GM12878 (cell line): ENCODE measurements at regions not wholly inside any gene's neighbourhood (a gene's known extent, or its start where the extent isn't known, plus 50 kb on each side); places are given as distances from the start of the nearest gene placed in this dataset.
A peak's percentile ranks its signal among the peaks of the same experiment; 100 is the strongest.

Experiments
- ATAC-seq: fragments of 200-7000 bp; cut with Tn5 transposase; 3 replicates; pipeline ENCODE4 v1.9.1; 2020; ENCODE audit warnings: mild to moderate bottlenecking, moderate library complexity
- BruUV-seq: library from RNA; stranded (reverse); fragments of 400-500 nt; replicated peaks from 2 replicates; lab custom pipeline; 2021; lab: Mats Ljungman, UMichigan
- CTCF ChIA-PET: fragments of 300-600 bp; sonication (Branson Sonifier 250); formaldehyde crosslinking; extraction: SDS; loops from one replicate; lab custom pipeline; 2021; ENCODE audit warnings: inconsistent platforms; lab: Yijun Ruan, JAX
- POLR2A ChIA-PET: fragments of 350-600 bp; formaldehyde crosslinking; extraction: SDS; loops from one replicate; lab custom pipeline; 2021; ENCODE audit warnings: inconsistent platforms; lab: Charles Lee
- RAD21 ChIA-PET: fragments of 300-600 bp; sonication (Branson Sonifier 250); formaldehyde crosslinking; loops from one replicate; lab custom pipeline; 2023; ENCODE audit warnings: antibody characterized with exemption; ENCODE audit not compliant: unreplicated experiment; lab: Charles Lee
- SMC1A ChIA-PET: fragments of 300-600 bp; sonication (Branson Sonifier 250); formaldehyde crosslinking; loops from one replicate; lab custom pipeline; 2023; ENCODE audit not compliant: unreplicated experiment, uncharacterized antibody; lab: Charles Lee
- DNase-seq: peaks from one replicate; pipeline ENCODE4 v3.0.0-alpha.2; 2011; ENCODE audit warnings: low read depth, low spot score
- FAIRE-seq: peaks from 3 replicates; lab custom pipeline; 2011; peaks lifted over from hg19 to GRCh38; lab: Jason Lieb, UNC
- H2AFZ ChIP-seq: 2 replicates; pipeline ENCODE4 v1.6.0; 2011; ENCODE audit warnings: low read depth, low read length, control low read depth; ENCODE audit not compliant: control insufficient read depth
- H3K27ac ChIP-seq: 2 replicates; pipeline ENCODE4 v1.5.1; 2011; ENCODE audit warnings: control low read depth; ENCODE audit not compliant: control insufficient read depth, insufficient read depth
- H3K27me3 ChIP-seq, 2 experiments: replicated peaks in 1 of 2; 2 replicates each; pipeline versions ENCODE4 v1.6.0 to v1.6.1; 2011; ENCODE audit warnings: low read length in 1 of 2; ENCODE audit not compliant: control insufficient read depth in 2 of 2, insufficient read depth in 2 of 2
- H3K36me3 ChIP-seq, 2 experiments: 2 replicates each; pipeline ENCODE4 v1.5.1; 2011; ENCODE audit warnings: low read length in 1 of 2; ENCODE audit not compliant: control insufficient read depth in 2 of 2, insufficient read depth in 2 of 2
- H3K4me1 ChIP-seq: 2 replicates; pipeline ENCODE4 v1.6.1; 2011; ENCODE audit warnings: mild to moderate bottlenecking, low read length, moderate library complexity, mixed read lengths; ENCODE audit not compliant: control insufficient read depth, insufficient read depth
- H3K4me2 ChIP-seq: 2 replicates; pipeline ENCODE4 v1.6.0; 2011; ENCODE audit warnings: control low read depth; ENCODE audit not compliant: control insufficient read depth, insufficient read depth
- H3K4me3 ChIP-seq: fragments of 200-600 bp; sonication (generic); 2 replicates; pipeline ENCODE4 v1.5.1; 2016
- H3K79me2 ChIP-seq: 2 replicates; pipeline ENCODE4 v1.6.0; 2011; ENCODE audit warnings: low read length; ENCODE audit not compliant: control insufficient read depth, insufficient read depth
- H3K9ac ChIP-seq: 2 replicates; pipeline ENCODE4 v1.8.0; 2011; ENCODE audit warnings: low read length, control low read depth, mixed read lengths; ENCODE audit not compliant: control insufficient read depth, insufficient read depth
- H3K9me3 ChIP-seq: replicated peaks from 3 replicates; pipeline ENCODE4 v1.5.1; 2011; ENCODE audit warnings: mild to moderate bottlenecking, low read length; ENCODE audit not compliant: control insufficient read depth, insufficient read depth
- H4K20me1 ChIP-seq: 2 replicates; pipeline ENCODE4 v1.6.0; 2011; ENCODE audit not compliant: control insufficient read depth, insufficient read depth
- ATF2 ChIP-seq: IDR thresholded peaks from 2 replicates; pipeline ENCODE4 v1.6.1; 2012; ENCODE audit warnings: low read length, inconsistent platforms
- BHLHE40 ChIP-seq, 2 experiments: fragments of 450-650 bp in 1 of 2; IDR thresholded peaks; 2 replicates each; pipeline ENCODE4 v1.6.1; 2011 to 2017; ENCODE audit warnings: low read depth in 2 of 2, borderline replicate concordance in 1 of 2, improper control_type of control experiment in 1 of 2, low read length in 1 of 2, mild to moderate bottlenecking in 1 of 2
- BRCA1 ChIP-seq: IDR thresholded peaks from 2 replicates; pipeline ENCODE4 v1.6.1; 2011; ENCODE audit warnings: low read depth, low read length, improper control_type of control experiment
- CBFB ChIP-seq: IDR thresholded peaks from 2 replicates; pipeline ENCODE4 v1.6.1; 2016; ENCODE audit warnings: antibody characterized with exemption, low read depth
- DPF2 ChIP-seq: fragments of 450-650 bp; IDR thresholded peaks from 2 replicates; pipeline ENCODE4 v1.6.1; 2017; ENCODE audit warnings: mild to moderate bottlenecking
- GATAD2B ChIP-seq: fragments of 450-650 bp; conservative IDR thresholded peaks from 2 replicates; pipeline ENCODE4 v1.6.1; 2017; ENCODE audit warnings: low read depth, mild to moderate bottlenecking, moderate library complexity
- IKZF1 ChIP-seq: fragments of 450-650 bp; conservative IDR thresholded peaks from 2 replicates; pipeline ENCODE4 v1.6.1; 2017; ENCODE audit warnings: antibody characterized with exemption, mild to moderate bottlenecking
- MLLT1 ChIP-seq: fragments of 450-650 bp; IDR thresholded peaks from 2 replicates; pipeline ENCODE4 v1.6.1; 2016; ENCODE audit warnings: mild to moderate bottlenecking
- NFYA ChIP-seq: IDR thresholded peaks from 2 replicates; pipeline ENCODE4 v1.6.1; 2011; ENCODE audit warnings: low read depth, mild to moderate bottlenecking, low read length, improper control_type of control experiment, borderline replicate concordance
- RUNX3 ChIP-seq: IDR thresholded peaks from 2 replicates; pipeline ENCODE4 v1.6.1; 2012; ENCODE audit warnings: low read length, inconsistent platforms
- SUZ12 ChIP-seq: fragments of 200-600 bp; sonication (generic); IDR thresholded peaks from one replicate; pipeline ENCODE4 v1.6.1; 2018; ENCODE audit warnings: antibody characterized with exemption, mild to moderate bottlenecking; ENCODE audit not compliant: unreplicated experiment
- ZNF217 ChIP-seq: fragments of 450-650 bp; IDR thresholded peaks from 2 replicates; pipeline ENCODE4 v1.6.1; 2017; ENCODE audit warnings: antibody characterized with exemption, mild to moderate bottlenecking
- ZNF274 ChIP-seq: IDR thresholded peaks from one replicate; pipeline ENCODE4 v1.8.0; 2011; ENCODE audit not compliant: insufficient read length, insufficient read depth
- WGBS: methylation state at CpG from one replicate; pipeline ENCODE4 v1.1.6; 2016; ENCODE audit warnings: low lambda C conversion rate; ENCODE audit not compliant: insufficient replicate concordance, insufficient coverage; ENCODE audit errors: missing lambda C conversion rate; 5-methylcytosine and 5-hydroxymethylcytosine counted together
- in situ Hi-C: fragments of 300-500 bp; cut with MboI; formaldehyde crosslinking; loops from 9 replicates; pipeline ENCODE4 v1.14.3; 2018; ENCODE audit warnings: mixed read lengths
- intact Hi-C: fragments of 100-400 bp; cut with micrococcal nuclease; formaldehyde crosslinking; loops from one replicate; pipeline ENCODE4 v1.14.2; 2022; ENCODE audit not compliant: unreplicated experiment
- TF ChIP-seq, protein P1 (sequence below): fragments of 450-650 bp; formaldehyde crosslinking; IDR thresholded peaks from 2 replicates; pipeline ENCODE4 v1.5.0; 2022; ENCODE audit warnings: mild to moderate bottlenecking, missing genetic modification characterization
- TF ChIP-seq, protein P2 (sequence below): fragments of 450-650 bp; IDR thresholded peaks from 2 replicates; pipeline ENCODE4 v1.6.1; 2017; ENCODE audit warnings: borderline replicate concordance

DNA sequence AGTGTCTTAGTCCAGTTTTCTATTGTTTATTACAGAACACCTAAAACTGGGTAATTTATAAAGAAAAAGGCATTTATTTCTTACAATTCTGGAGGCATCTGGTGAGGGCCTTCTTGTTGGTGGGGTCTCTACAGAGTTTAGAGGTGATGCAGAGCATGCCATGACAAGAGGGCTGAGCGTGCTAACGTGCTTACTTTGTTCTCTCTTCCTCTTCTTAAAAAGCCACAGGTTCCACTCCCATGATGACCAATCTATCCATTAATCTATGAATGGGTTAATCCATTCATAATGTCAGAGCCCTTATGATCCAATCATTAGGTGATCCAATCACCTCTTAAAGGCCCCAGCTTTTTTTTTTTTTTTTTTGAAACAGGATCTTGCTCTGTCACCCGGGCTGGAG lies 291.5 kb upstream of the GALNTL6 start (continued):
- TF ChIP-seq ATF2 = no peak
- no peak for TF ChIP-seq DPF2

DNA sequence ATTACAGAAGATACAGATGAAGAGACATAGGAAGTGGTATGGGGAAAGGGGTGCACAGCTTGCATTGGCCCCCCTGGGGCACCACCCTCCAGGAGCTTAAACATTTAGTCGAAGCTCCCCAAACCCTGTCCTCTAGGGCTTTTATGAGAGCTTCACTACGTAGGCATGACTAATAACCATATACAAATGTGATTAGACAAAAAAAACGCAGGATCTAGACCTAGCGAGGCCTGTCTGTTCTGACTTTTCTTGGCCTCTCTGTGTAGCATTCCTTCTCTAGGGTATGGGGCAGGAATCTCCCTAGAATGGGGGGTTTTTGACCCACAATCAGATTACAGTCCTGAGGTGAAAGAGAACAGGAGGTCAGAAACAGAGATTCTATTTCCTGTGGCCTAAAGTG lies 293.7 kb upstream of the GALNTL6 start:
- intact Hi-C loops (loop anchor here (5.0 kb wide), 1 partner anchor 118 kb away; no protein-coding TSS in a partner anchor), in situ Hi-C loops (no loop called here)
- H3K9ac ChIP-seq = no peak overlapping the region
- FAIRE-seq = no peak
- no peak overlapping the region for H3K4me3 ChIP-seq
- no peak overlapping the region for H3K4me2 ChIP-seq
- H2AFZ ChIP-seq = no peak overlapping the region
- RAD21 ChIA-PET = no interaction called here
- H3K9me3 ChIP-seq = no peaks in the 10 kb centered on the region
- H3K79me2 ChIP-seq = no peaks in the 10 kb centered on the region
- POLR2A ChIA-PET = no interaction called here
- H4K20me1 ChIP-seq = no peaks in the 10 kb centered on the region
- WGBS = 27% methylated on average over 4 of the region's 4 CpGs
- no TSS peak for BruUV-seq
- no peak for DNase-seq
- H3K27me3 ChIP-seq = no peaks in the 10 kb centered on the region
- SMC1A ChIA-PET = no interaction called here
- no peaks in the 10 kb centered on the region for H3K36me3 ChIP-seq
- ATAC-seq = peak; percentile 23
- no peaks in the 10 kb centered on the region for H3K4me1 ChIP-seq
- H3K27ac ChIP-seq = no peak overlapping the region
- CTCF ChIA-PET = no interaction called here
- TF ChIP-seq SUZ12 (no peak), NFYA (no peak), ATF2 (no peak), ZNF217 (no peak), CBFB (no peak), BHLHE40 (IDR thresholded peaks at IDR 0.05; ENCODE audit: borderline replicate concordance in 1 of 2, low read depth in 2 of 2, low read length in 1 of 2) (no peak), GATAD2B (no peak), IKZF1 (no peak), BRCA1 (no peak), ZNF274 (no peak), RUNX3 (no peak), MLLT1 (no peak)
- TF ChIP-seq, protein P1, sequence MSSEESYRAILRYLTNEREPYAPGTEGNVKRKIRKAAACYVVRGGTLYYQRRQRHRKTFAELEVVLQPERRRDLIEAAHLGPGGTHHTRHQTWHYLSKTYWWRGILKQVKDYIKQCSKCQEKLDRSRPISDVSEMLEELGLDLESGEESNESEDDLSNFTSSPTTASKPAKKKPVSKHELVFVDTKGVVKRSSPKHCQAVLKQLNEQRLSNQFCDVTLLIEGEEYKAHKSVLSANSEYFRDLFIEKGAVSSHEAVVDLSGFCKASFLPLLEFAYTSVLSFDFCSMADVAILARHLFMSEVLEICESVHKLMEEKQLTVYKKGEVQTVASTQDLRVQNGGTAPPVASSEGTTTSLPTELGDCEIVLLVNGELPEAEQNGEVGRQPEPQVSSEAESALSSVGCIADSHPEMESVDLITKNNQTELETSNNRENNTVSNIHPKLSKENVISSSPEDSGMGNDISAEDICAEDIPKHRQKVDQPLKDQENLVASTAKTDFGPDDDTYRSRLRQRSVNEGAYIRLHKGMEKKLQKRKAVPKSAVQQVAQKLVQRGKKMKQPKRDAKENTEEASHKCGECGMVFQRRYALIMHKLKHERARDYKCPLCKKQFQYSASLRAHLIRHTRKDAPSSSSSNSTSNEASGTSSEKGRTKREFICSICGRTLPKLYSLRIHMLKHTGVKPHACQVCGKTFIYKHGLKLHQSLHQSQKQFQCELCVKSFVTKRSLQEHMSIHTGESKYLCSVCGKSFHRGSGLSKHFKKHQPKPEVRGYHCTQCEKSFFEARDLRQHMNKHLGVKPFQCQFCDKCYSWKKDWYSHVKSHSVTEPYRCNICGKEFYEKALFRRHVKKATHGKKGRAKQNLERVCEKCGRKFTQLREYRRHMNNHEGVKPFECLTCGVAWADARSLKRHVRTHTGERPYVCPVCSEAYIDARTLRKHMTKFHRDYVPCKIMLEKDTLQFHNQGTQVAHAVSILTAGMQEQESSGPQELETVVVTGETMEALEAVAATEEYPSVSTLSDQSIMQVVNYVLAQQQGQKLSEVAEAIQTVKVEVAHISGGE (CRISPR knock-in tag) = no peak
- TF ChIP-seq, protein P2, sequence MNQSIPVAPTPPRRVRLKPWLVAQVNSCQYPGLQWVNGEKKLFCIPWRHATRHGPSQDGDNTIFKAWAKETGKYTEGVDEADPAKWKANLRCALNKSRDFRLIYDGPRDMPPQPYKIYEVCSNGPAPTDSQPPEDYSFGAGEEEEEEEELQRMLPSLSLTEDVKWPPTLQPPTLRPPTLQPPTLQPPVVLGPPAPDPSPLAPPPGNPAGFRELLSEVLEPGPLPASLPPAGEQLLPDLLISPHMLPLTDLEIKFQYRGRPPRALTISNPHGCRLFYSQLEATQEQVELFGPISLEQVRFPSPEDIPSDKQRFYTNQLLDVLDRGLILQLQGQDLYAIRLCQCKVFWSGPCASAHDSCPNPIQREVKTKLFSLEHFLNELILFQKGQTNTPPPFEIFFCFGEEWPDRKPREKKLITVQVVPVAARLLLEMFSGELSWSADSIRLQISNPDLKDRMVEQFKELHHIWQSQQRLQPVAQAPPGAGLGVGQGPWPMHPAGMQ = no peak
